Tongue (tissue), 1 donor: ENCODE measurements at regions not wholly inside any gene's neighbourhood (a gene's known extent, or its start where the extent isn't known, plus 50 kb on each side); places are given as distances from the start of the nearest gene placed in this dataset.

Source experiments
- DNase-seq: peaks from one replicate; pipeline ENCODE4 v3.0.0-alpha.2; 2015

- no peak for DNase-seq
These were observed 774.8 kb downstream of the KCTD16 start for GRCh38 chr5:144945503-144945902.

- peak; percentile 1 for DNase-seq
These were observed 774.3 kb downstream of the KCTD16 start for GRCh38 chr5:144944936-144945335.

- DNase-seq, result no peak
These were observed 770.3 kb downstream of the KCTD16 start for GRCh38 chr5:144941004-144941403.

- DNase-seq, result no peak
These were observed 747.7 kb downstream of the KCTD16 start for GRCh38 chr5:144918371-144918770.

- no peak for DNase-seq
These were observed 744.8 kb downstream of the KCTD16 start for GRCh38 chr5:144915452-144915851.

- no peak for DNase-seq
These were observed 743.0 kb downstream of the KCTD16 start for GRCh38 chr5:144913661-144914060.

GRCh38 chr5:144896473-144896872 lies 725.8 kb downstream of the KCTD16 start:
- DNase-seq, result no peak

GRCh38 chr5:144886668-144887067 lies 716.0 kb downstream of the KCTD16 start:
- DNase-seq, result no peak

- no peak for DNase-seq
These were observed 712.1 kb downstream of the KCTD16 start for GRCh38 chr5:144882739-144883283.

- DNase-seq, result no peak
These were observed 709.8 kb downstream of the KCTD16 start for GRCh38 chr5:144880513-144880912.

- no peak for DNase-seq
These were observed 706.3 kb downstream of the KCTD16 start for GRCh38 chr5:144876990-144877389.

GRCh38 chr5:144873076-144873475 lies 702.4 kb downstream of the KCTD16 start:
- DNase-seq, result no peak

GRCh38 chr5:144864118-144864517 lies 693.4 kb downstream of the KCTD16 start:
- DNase-seq, result peak; percentile 6

GRCh38 chr5:144857454-144857853 lies 686.8 kb downstream of the KCTD16 start:
- DNase-seq, result no peak

GRCh38 chr5:144844086-144844485 lies 673.4 kb downstream of the KCTD16 start:
- DNase-seq, result no peak

- DNase-seq, result no peak
These were observed 661.7 kb downstream of the KCTD16 start for GRCh38 chr5:144832416-144832815.

GRCh38 chr5:144831650-144832049 lies 661.0 kb downstream of the KCTD16 start:
- no peak for DNase-seq

- DNase-seq, result no peak
These were observed 651.8 kb downstream of the KCTD16 start for GRCh38 chr5:144822503-144822902.

- no peak for DNase-seq
These were observed 649.6 kb downstream of the KCTD16 start for GRCh38 chr5:144820278-144820677.

- DNase-seq, result no peak
These were observed 644.5 kb downstream of the KCTD16 start for GRCh38 chr5:144815131-144815530.

GRCh38 chr5:144812763-144813162 lies 642.1 kb downstream of the KCTD16 start:
- peak; percentile 9 for DNase-seq

- DNase-seq, result no peak
These were observed 629.5 kb downstream of the KCTD16 start for GRCh38 chr5:144800169-144800568.

- DNase-seq, result no peak
These were observed 627.9 kb downstream of the KCTD16 start for GRCh38 chr5:144798595-144798994.

- no peak for DNase-seq
These were observed 624.2 kb downstream of the KCTD16 start for GRCh38 chr5:144794922-144795321.

- no peak for DNase-seq
These were observed 617.9 kb downstream of the KCTD16 start for GRCh38 chr5:144788556-144788955.
